WERI-Rb-1 (cell line): ENCODE measurements at regions not wholly inside any gene's neighbourhood (a gene's known extent, or its start where the extent isn't known, plus 50 kb on each side); places are given as distances from the start of the nearest gene placed in this dataset.

Source experiments
- DNase-seq: peaks from one replicate; pipeline ENCODE4 v3.0.0-alpha.2; 2020
- H3K27ac ChIP-seq: fragments of 250-450 bp; sonication (Bioruptor Pico); 2 replicates; pipeline ENCODE4 v1.5.1; 2020; ENCODE audit warnings: mild to moderate bottlenecking, moderate library complexity
- H3K27me3 ChIP-seq: fragments of 250-450 bp; sonication (Bioruptor Pico); 2 replicates; pipeline ENCODE4 v1.5.1; 2021; ENCODE audit warnings: mild to moderate bottlenecking, low read depth, moderate library complexity; ENCODE audit not compliant: insufficient read depth, severe bottlenecking
- H3K36me3 ChIP-seq: fragments of 250-450 bp; sonication (Bioruptor Pico); 2 replicates; pipeline ENCODE4 v1.5.1; 2020; ENCODE audit warnings: mild to moderate bottlenecking, moderate library complexity
- H3K4me3 ChIP-seq: 2 replicates; pipeline ENCODE4 v1.5.1; 2011; ENCODE audit warnings: low read depth, mild to moderate bottlenecking, control low read depth, low read length
- H3K9me3 ChIP-seq: fragments of 250-450 bp; sonication (Bioruptor Pico); 2 replicates; pipeline ENCODE4 v1.5.1; 2021; ENCODE audit warnings: mild to moderate bottlenecking, moderate library complexity; ENCODE audit not compliant: severe bottlenecking
- TF ChIP-seq, protein P1 (sequence below): IDR thresholded peaks from 2 replicates; pipeline ENCODE4 v1.5.1; 2011; ENCODE audit warnings: low read depth, mild to moderate bottlenecking, control low read depth, inconsistent platforms, low read length

DNA sequence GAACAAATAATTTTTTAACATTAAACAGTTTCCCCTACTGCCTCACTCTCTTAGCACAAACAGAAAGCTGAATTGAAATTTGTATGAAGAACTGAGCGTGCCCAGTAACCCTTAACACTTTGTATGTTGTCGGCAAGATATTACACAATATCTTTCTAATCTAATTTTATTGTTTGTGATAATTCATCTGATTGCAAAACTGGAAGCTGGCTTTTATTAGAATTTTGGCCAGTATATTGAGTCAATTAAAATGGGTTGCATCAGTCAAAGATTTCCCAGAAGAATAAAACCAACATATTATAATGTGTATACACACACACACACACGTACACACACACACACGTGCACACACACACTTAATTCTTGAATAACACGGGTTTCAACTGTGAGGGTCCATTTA is 2332.1 kb downstream of the PCDH7 start:
- no peak overlapping the region for H3K4me3 ChIP-seq
- TF ChIP-seq, protein P1, sequence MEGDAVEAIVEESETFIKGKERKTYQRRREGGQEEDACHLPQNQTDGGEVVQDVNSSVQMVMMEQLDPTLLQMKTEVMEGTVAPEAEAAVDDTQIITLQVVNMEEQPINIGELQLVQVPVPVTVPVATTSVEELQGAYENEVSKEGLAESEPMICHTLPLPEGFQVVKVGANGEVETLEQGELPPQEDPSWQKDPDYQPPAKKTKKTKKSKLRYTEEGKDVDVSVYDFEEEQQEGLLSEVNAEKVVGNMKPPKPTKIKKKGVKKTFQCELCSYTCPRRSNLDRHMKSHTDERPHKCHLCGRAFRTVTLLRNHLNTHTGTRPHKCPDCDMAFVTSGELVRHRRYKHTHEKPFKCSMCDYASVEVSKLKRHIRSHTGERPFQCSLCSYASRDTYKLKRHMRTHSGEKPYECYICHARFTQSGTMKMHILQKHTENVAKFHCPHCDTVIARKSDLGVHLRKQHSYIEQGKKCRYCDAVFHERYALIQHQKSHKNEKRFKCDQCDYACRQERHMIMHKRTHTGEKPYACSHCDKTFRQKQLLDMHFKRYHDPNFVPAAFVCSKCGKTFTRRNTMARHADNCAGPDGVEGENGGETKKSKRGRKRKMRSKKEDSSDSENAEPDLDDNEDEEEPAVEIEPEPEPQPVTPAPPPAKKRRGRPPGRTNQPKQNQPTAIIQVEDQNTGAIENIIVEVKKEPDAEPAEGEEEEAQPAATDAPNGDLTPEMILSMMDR, result no peak

DNA sequence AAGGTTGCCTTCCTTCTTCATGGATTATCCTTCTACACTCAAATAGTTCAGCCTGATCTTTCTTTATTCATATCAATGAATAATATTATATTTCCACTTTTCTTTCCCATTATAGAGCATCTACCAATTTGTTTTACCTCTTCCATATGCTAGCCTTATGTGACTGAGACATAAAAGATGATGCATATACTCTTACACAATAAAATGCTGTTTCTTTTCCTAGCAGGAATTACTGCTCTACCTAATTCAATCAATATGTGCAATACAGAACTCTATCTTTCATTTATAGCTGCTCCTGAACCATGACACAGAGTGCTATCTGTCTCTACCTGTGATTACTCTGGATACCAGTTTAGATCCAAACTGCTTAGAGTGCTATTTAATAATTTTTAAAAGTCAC is 2334.0 kb downstream of the PCDH7 start:
- no peaks in the 10 kb centered on the region for H3K36me3 ChIP-seq
- no peaks in the 10 kb centered on the region for H3K27me3 ChIP-seq
- no peaks in the 10 kb centered on the region for H3K9me3 ChIP-seq
- no peak overlapping the region for H3K4me3 ChIP-seq
- TF ChIP-seq, protein P1, result no peak
- no peak for DNase-seq
- H3K27ac ChIP-seq, result no peak overlapping the region

More for the DNA sequence above, 2332.1 kb downstream of the PCDH7 start:
- H3K36me3 ChIP-seq, result no peaks in the 10 kb centered on the region
- H3K9me3 ChIP-seq, result no peaks in the 10 kb centered on the region
- H3K27ac ChIP-seq, result no peak overlapping the region
- H3K27me3 ChIP-seq, result no peaks in the 10 kb centered on the region
- DNase-seq, result no peak

DNA sequence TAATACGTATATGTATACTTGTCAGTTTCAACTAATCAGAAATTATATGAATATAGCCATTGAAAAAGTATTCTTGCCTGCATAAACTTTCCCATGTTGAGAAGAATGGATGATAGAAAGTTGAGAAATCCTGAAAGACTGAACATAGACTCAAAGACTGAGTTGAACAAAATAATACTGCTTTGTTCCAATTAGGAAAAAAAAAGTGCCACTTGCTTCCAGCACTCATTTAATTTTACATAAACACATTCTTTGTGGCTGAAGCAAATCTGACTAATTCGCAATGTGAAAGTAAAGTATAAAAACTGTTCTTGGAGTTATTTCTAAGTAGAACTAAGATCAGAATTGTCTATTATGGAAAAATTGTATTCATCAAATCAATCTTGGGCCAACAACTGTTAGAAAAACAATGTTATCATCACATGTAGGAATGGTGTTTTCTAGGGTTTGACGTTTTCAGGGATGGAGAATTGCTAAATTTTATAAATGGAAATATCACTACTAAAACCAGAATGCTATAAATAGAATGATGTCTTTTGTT is 2334.6 kb downstream of the PCDH7 start:
- DNase-seq, result no peak
- Histone ChIP-seq H3K36me3 (no peaks in the 10 kb centered on the region), H3K27me3 (no peaks in the 10 kb centered on the region), H3K27ac (no peak overlapping the region), H3K4me3 (no peak overlapping the region), H3K9me3 (no peaks in the 10 kb centered on the region)
- TF ChIP-seq, protein P1, result no peak

DNA sequence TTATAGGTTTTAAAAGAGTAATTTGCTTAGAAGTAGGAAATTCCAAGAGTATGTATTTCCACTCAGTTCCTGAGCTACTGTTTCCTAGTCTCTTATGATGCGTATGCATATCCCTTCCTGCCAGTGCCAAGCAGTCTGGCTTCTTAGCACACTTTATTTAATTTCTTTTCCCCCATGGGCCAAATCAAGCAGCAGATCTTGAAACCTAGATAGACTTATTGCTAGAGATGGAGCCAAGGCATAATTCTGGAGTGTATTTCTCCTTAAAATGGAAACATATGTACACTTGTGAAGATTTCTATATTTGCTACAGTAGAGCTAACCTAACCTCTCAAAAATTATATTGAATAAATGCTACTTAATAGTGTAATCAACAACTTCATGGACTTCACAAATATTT is 2337.6 kb downstream of the PCDH7 start:
- H3K36me3 ChIP-seq, result no peaks in the 10 kb centered on the region
- no peak overlapping the region for H3K27ac ChIP-seq
- H3K27me3 ChIP-seq, result no peaks in the 10 kb centered on the region
- no peak for DNase-seq
- TF ChIP-seq, protein P1, result no peak
- no peaks in the 10 kb centered on the region for H3K9me3 ChIP-seq
- no peak overlapping the region for H3K4me3 ChIP-seq

DNA sequence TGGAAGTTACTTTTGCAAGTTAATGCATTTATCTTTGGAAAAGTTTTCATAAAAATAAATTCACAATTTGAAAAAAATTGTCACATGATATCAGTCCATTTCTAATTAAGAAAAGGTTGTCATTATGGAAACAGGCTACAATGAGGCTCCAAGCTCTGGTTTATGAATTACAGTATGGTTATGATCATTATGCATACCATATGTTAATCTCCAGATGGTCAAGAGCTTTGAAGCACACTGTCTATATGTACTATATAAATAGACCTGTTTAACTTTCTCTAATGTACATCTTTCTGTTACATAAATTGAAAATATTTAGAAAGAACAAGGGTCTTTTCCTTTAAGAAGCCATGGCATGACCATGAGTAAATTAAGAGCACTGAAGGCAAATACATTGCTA is 2338.8 kb downstream of the PCDH7 start:
- Histone ChIP-seq H3K27ac (no peak overlapping the region), H3K36me3 (no peaks in the 10 kb centered on the region), H3K4me3 (no peak overlapping the region), H3K9me3 (no peaks in the 10 kb centered on the region), H3K27me3 (no peaks in the 10 kb centered on the region)
- TF ChIP-seq, protein P1, result no peak
- no peak for DNase-seq
